B cell (primary cell): ENCODE measurements at regions not wholly inside any gene's neighbourhood (a gene's known extent, or its start where the extent isn't known, plus 50 kb on each side); places are given as distances from the start of the nearest gene placed in this dataset.

ENCODE experiments used
- ATAC-seq: fragments of 200-7000 bp; cut with Tn5 transposase; one replicate; pipeline ENCODE4 v1.10.0; 2021; ENCODE audit warnings: low read depth, mild to moderate bottlenecking, moderate number of reproducible peaks, moderate library complexity
- CTCF ChIA-PET: fragments of 350-600 bp; sonication (Branson Sonifier 250); formaldehyde crosslinking; loops from one replicate; lab custom pipeline; 2021; ENCODE audit warnings: antibody characterized with exemption, inconsistent platforms; lab: Charles Lee
- POLR2A ChIA-PET: fragments of 350-600 bp; sonication (Branson Sonifier 250); formaldehyde crosslinking; loops from one replicate; lab custom pipeline; 2021; ENCODE audit warnings: antibody characterized with exemption; lab: Charles Lee
- DNase-seq: peaks from one replicate; pipeline ENCODE4 v3.0.0; 2013
- H2AFZ ChIP-seq: 2 replicates; pipeline ENCODE4 v1.6.1; 2012; ENCODE audit warnings: mild to moderate bottlenecking, low read depth, low read length; ENCODE audit not compliant: insufficient read depth, poor library complexity, severe bottlenecking
- H3K27ac ChIP-seq, 2 donors: 1 replicate in 1 of 2; 2 replicates in 1 of 2; pipeline ENCODE4 v1.5.1; 2012 to 2013; ENCODE audit warnings: low read length in 2 of 2, mild to moderate bottlenecking in 2 of 2, moderate library complexity in 1 of 2
- H3K27me3 ChIP-seq, 4 experiments: fragments of 200-600 bp in 1 of 4; sonication (generic) in 1 of 4; replicated peaks in 1 of 4; 1 replicate in 2 of 4; 2 replicates in 2 of 4; pipeline versions ENCODE4 v1.6.1 to v1.7.0; 2013 to 2016; ENCODE audit warnings: low read length in 3 of 4, mild to moderate bottlenecking in 2 of 4, mixed read lengths in 1 of 4, moderate library complexity in 1 of 4; ENCODE audit not compliant: insufficient read depth in 4 of 4, control insufficient read depth in 3 of 4; ENCODE audit errors: control extremely low read depth in 1 of 4
- H3K36me3 ChIP-seq, 2 experiments: replicated peaks in 1 of 2; 1 replicate in 1 of 2; 2 replicates in 1 of 2; pipeline versions ENCODE4 v1.6.1 to v1.7.1; 2013; ENCODE audit warnings: low read length in 1 of 2; ENCODE audit not compliant: insufficient read depth in 2 of 2, control insufficient read depth in 1 of 2; ENCODE audit errors: control extremely low read depth in 1 of 2, extremely low read depth in 1 of 2
- H3K4me1 ChIP-seq, 2 donors: fragments of 200-600 bp in 1 of 2; sonication (generic) in 1 of 2; 1 replicate in 1 of 2; 2 replicates in 1 of 2; pipeline versions ENCODE4 v1.5.1 to v1.6.1; 2013 to 2017; ENCODE audit warnings: low read length in 2 of 2; ENCODE audit not compliant: control insufficient read depth in 2 of 2, insufficient read depth in 2 of 2
- H3K4me2 ChIP-seq: replicated peaks from 2 replicates; pipeline ENCODE3; 2012; ENCODE audit warnings: mild to moderate bottlenecking, low read depth, low read length; ENCODE audit not compliant: poor library complexity, severe bottlenecking
- H3K4me3 ChIP-seq, 5 experiments: fragments of 200-600 bp in 1 of 5; sonication (generic) in 1 of 5; 1 replicate in 3 of 5; 2 replicates in 2 of 5; pipeline versions ENCODE4 v1.5.1 to v1.7.0; 2011 to 2016; ENCODE audit warnings: low read length in 4 of 5, mild to moderate bottlenecking in 4 of 5, low read depth in 2 of 5, control low read depth in 1 of 5, moderate library complexity in 1 of 5; ENCODE audit not compliant: insufficient read depth in 1 of 5; ENCODE audit errors: control extremely low read depth in 1 of 5, extremely low read depth in 1 of 5
- H3K79me2 ChIP-seq: fragments of 200-600 bp; sonication (generic); one replicate; pipeline ENCODE4 v1.6.0; 2016; ENCODE audit warnings: low read length; ENCODE audit not compliant: control insufficient read depth, insufficient read depth
- H3K9ac ChIP-seq: fragments of 200-600 bp; sonication (generic); 2 replicates; pipeline ENCODE4 v1.6.1; 2017; ENCODE audit warnings: mild to moderate bottlenecking, low read length, moderate library complexity
- H3K9me3 ChIP-seq, 3 donors: one replicate each; pipeline versions ENCODE4 v1.6.1 to v1.7.1; 2013; ENCODE audit warnings: low read length in 2 of 3; ENCODE audit not compliant: control insufficient read depth in 2 of 3, insufficient read depth in 1 of 3; ENCODE audit errors: control extremely low read depth in 1 of 3
- H4K20me1 ChIP-seq: 2 replicates; pipeline ENCODE4 v1.6.0; 2012; ENCODE audit warnings: mild to moderate bottlenecking, low read length; ENCODE audit not compliant: insufficient read depth, control insufficient read depth, poor library complexity, severe bottlenecking
- H3K27ac Mint-ChIP-seq: one replicate; pipeline ENCODE4 v1.8.0; 2021; ENCODE audit warnings: mixed read lengths
- H3K27me3 Mint-ChIP-seq: one replicate; pipeline ENCODE4 v1.8.0; 2021; ENCODE audit warnings: mixed read lengths
- H3K4me1 Mint-ChIP-seq: one replicate; pipeline ENCODE4 v1.8.0; 2021; ENCODE audit warnings: mixed read lengths
- H3K4me3 Mint-ChIP-seq: one replicate; pipeline ENCODE4 v1.8.0; 2021; ENCODE audit warnings: mixed read lengths
- H3K9me3 Mint-ChIP-seq: one replicate; pipeline ENCODE4 v1.8.0; 2022; ENCODE audit warnings: mixed read lengths; ENCODE audit not compliant: insufficient read depth
- EZH2 ChIP-seq: IDR thresholded peaks from 2 replicates; pipeline ENCODE4 v1.6.1; 2012; ENCODE audit warnings: borderline replicate concordance, low read depth, mild to moderate bottlenecking, moderate library complexity, low read length; ENCODE audit not compliant: insufficient read depth, poor library complexity, severe bottlenecking
- WGBS: methylation state at CpG from one replicate; pipeline ENCODE4 v1.1.5; 2013; ENCODE audit warnings: missing lambda C conversion rate; ENCODE audit not compliant: insufficient coverage; 5-methylcytosine and 5-hydroxymethylcytosine counted together
- intact Hi-C: fragments of 100-400 bp; cut with micrococcal nuclease; formaldehyde crosslinking; loops from one replicate; pipeline ENCODE4 v1.10.0; 2022
- TF ChIP-seq, protein P1 (sequence below): fragments of 200-600 bp; IDR thresholded peaks from one replicate; pipeline ENCODE4 v1.8.0; 2022; ENCODE audit warnings: antibody characterized with exemption, mild to moderate bottlenecking

DNA sequence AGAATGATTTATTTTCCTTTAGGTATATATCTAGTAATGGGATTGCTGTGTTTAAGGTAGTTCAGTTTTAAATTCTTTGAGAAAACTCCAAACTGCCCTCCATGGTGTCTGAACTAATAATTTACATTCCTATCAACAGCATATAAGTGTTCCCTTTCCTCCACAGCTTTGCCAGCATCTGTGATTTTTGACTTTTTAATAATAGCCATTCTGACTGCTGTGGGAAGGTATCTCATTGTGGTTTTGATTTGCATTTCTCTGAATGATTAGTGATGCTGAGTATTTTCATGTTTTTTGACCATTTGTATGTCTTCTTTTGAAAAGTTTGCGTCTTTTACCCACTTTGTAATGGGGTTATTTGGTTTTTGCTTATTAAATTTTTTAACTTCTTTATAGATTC lies 571.6 kb upstream of the CCDC54 start:
- H3K4me2 ChIP-seq, result no peak overlapping the region
- no peaks in the 10 kb centered on the region for H3K27me3 ChIP-seq
- no peak overlapping the region for H3K4me3 ChIP-seq
- no peaks in the 10 kb centered on the region for H3K79me2 ChIP-seq
- H3K9me3 ChIP-seq, result no peaks in the 10 kb centered on the region
- intact Hi-C loops, result no loop called here
- DNase-seq, result no peak
- H2AFZ ChIP-seq, result no peak overlapping the region
- CTCF ChIA-PET, result no interaction called here
- no peak overlapping the region for H3K27ac ChIP-seq
- ATAC-seq, result no peak
- H3K36me3 ChIP-seq, result no peaks in the 10 kb centered on the region
- H4K20me1 ChIP-seq, result no peaks in the 10 kb centered on the region
- H3K9me3 Mint-ChIP-seq, result no peaks in the 10 kb centered on the region
- WGBS, result no CpG with 5 or more reads among the region's 1 CpG
- TF ChIP-seq, protein P1, sequence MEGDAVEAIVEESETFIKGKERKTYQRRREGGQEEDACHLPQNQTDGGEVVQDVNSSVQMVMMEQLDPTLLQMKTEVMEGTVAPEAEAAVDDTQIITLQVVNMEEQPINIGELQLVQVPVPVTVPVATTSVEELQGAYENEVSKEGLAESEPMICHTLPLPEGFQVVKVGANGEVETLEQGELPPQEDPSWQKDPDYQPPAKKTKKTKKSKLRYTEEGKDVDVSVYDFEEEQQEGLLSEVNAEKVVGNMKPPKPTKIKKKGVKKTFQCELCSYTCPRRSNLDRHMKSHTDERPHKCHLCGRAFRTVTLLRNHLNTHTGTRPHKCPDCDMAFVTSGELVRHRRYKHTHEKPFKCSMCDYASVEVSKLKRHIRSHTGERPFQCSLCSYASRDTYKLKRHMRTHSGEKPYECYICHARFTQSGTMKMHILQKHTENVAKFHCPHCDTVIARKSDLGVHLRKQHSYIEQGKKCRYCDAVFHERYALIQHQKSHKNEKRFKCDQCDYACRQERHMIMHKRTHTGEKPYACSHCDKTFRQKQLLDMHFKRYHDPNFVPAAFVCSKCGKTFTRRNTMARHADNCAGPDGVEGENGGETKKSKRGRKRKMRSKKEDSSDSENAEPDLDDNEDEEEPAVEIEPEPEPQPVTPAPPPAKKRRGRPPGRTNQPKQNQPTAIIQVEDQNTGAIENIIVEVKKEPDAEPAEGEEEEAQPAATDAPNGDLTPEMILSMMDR, result no peak
- TF ChIP-seq EZH2, result no peak
- H3K4me3 Mint-ChIP-seq, result no peak overlapping the region
- H3K4me1 Mint-ChIP-seq, result no peaks in the 10 kb centered on the region
- no peaks in the 10 kb centered on the region for H3K27me3 Mint-ChIP-seq
- POLR2A ChIA-PET, result no interaction called here
- H3K9ac ChIP-seq, result no peak overlapping the region
- no peaks in the 10 kb centered on the region for H3K4me1 ChIP-seq
- no peak overlapping the region for H3K27ac Mint-ChIP-seq

DNA sequence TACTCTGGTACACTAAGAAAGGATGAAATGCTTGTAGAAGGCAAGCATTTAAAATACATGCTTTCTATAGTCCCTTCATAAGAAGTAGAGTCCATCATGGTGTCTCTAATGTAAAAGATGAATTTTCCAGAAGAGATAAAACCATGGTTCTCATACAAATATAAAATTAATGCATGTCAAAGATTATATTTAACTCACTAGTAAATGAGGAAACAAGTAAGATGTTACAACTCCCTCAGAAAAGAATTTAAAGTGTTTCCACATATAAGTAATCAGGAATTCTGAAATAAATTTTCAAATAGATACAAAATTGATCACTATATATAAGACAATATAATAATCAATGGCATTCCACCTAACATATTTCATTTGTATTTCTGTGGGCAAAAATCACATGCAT lies 570.3 kb upstream of the CCDC54 start:
- no peak overlapping the region for H3K9ac ChIP-seq
- no peak for ATAC-seq
- no peaks in the 10 kb centered on the region for H3K36me3 ChIP-seq
- POLR2A ChIA-PET, result no interaction called here
- H3K4me1 ChIP-seq, result no peaks in the 10 kb centered on the region
- no peaks in the 10 kb centered on the region for H4K20me1 ChIP-seq
- intact Hi-C loops, result no loop called here
- H3K4me3 ChIP-seq, result no peak overlapping the region
- CTCF ChIA-PET, result no interaction called here
- no peaks in the 10 kb centered on the region for H3K79me2 ChIP-seq
- no peak overlapping the region for H3K27ac ChIP-seq
- no peaks in the 10 kb centered on the region for H3K9me3 Mint-ChIP-seq
- no peak overlapping the region for H3K27ac Mint-ChIP-seq
- TF ChIP-seq EZH2, result no peak
- TF ChIP-seq, protein P1, result no peak
- H3K4me3 Mint-ChIP-seq, result no peak overlapping the region
- no peak overlapping the region for H2AFZ ChIP-seq
- H3K9me3 ChIP-seq, result no peaks in the 10 kb centered on the region
- H3K4me1 Mint-ChIP-seq, result no peaks in the 10 kb centered on the region
- H3K27me3 ChIP-seq, result no peaks in the 10 kb centered on the region
- no peak for DNase-seq
- H3K4me2 ChIP-seq, result no peak overlapping the region
- H3K27me3 Mint-ChIP-seq, result no peaks in the 10 kb centered on the region
